CD4-positive, alpha-beta T cell treated with Interleukin-4 for 4 hours (primary cell): ENCODE measurements at regions not wholly inside any gene's neighbourhood (a gene's known extent, or its start where the extent isn't known, plus 50 kb on each side); places are given as distances from the start of the nearest gene placed in this dataset.

Experiments used
- DNase-seq: peaks from one replicate; pipeline ENCODE4 v3.0.0-alpha.2; 2020

GRCh38 chr18:72470391-72470790, 73.8 kb downstream of the CBLN2 start:
- no peak for DNase-seq

GRCh38 chr18:72468021-72468710, 76.0 kb downstream of the CBLN2 start:
- no peak for DNase-seq

GRCh38 chr18:72460210-72460680, 83.9 kb downstream of the CBLN2 start:
- DNase-seq = no peak

- DNase-seq = no peak
These were observed 85.9 kb downstream of the CBLN2 start for GRCh38 chr18:72458271-72458670.

GRCh38 chr18:72456802-72457201, 87.3 kb downstream of the CBLN2 start:
- no peak for DNase-seq

GRCh38 chr18:72452328-72452727, 91.8 kb downstream of the CBLN2 start:
- DNase-seq = no peak

- DNase-seq = no peak
These were observed 99.4 kb downstream of the CBLN2 start for GRCh38 chr18:72444798-72445155.

GRCh38 chr18:72444111-72444797, 99.9 kb downstream of the CBLN2 start:
- no peak for DNase-seq

- DNase-seq = no peak
These were observed 107.7 kb downstream of the CBLN2 start for GRCh38 chr18:72436401-72436800.

GRCh38 chr18:72433756-72434155, 110.4 kb downstream of the CBLN2 start:
- DNase-seq = no peak

GRCh38 chr18:72427721-72428120, 116.4 kb downstream of the CBLN2 start:
- DNase-seq = no peak

GRCh38 chr18:72419914-72420313, 124.2 kb downstream of the CBLN2 start:
- DNase-seq = no peak

GRCh38 chr18:72412927-72413326, 131.2 kb downstream of the CBLN2 start:
- no peak for DNase-seq

- no peak for DNase-seq
These were observed 132.9 kb downstream of the CBLN2 start for GRCh38 chr18:72411261-72411660.

GRCh38 chr18:72410399-72410798, 133.7 kb downstream of the CBLN2 start:
- no peak for DNase-seq

- DNase-seq = no peak
These were observed 134.2 kb downstream of the CBLN2 start for GRCh38 chr18:72409903-72410302.

GRCh38 chr18:72407048-72407447, 137.1 kb downstream of the CBLN2 start:
- no peak for DNase-seq

GRCh38 chr18:72391951-72392350, 152.2 kb downstream of the CBLN2 start:
- no peak for DNase-seq

GRCh38 chr18:72391427-72391826, 152.7 kb downstream of the CBLN2 start:
- no peak for DNase-seq

- no peak for DNase-seq
These were observed 166.1 kb downstream of the CBLN2 start for GRCh38 chr18:72378016-72378415.

GRCh38 chr18:72376256-72376655, 167.9 kb downstream of the CBLN2 start:
- DNase-seq = no peak

GRCh38 chr18:72375618-72376017, 168.5 kb downstream of the CBLN2 start:
- no peak for DNase-seq

GRCh38 chr18:72372076-72372475, 172.1 kb downstream of the CBLN2 start:
- DNase-seq = no peak

GRCh38 chr18:72368308-72368707, 175.8 kb downstream of the CBLN2 start:
- DNase-seq = no peak

- no peak for DNase-seq
These were observed 183.5 kb downstream of the CBLN2 start for GRCh38 chr18:72360634-72361033.
